Neural progenitor cell (in vitro differentiated cells): ENCODE measurements at regions not wholly inside any gene's neighbourhood (a gene's known extent, or its start where the extent isn't known, plus 50 kb on each side); places are given as distances from the start of the nearest gene placed in this dataset.

Experiments used
- DNase-seq: peaks from one replicate; pipeline ENCODE4 v3.0.0-alpha.2; 2016; ENCODE audit warnings: low spot score
- H2AFZ ChIP-seq: fragments of 200-600 bp; sonication (generic); replicated peaks from 2 replicates; pipeline ENCODE4 v1.6.1; 2016; ENCODE audit warnings: antibody characterized with exemption
- H3F3A ChIP-seq: fragments of 200-600 bp; sonication (generic); 2 replicates; pipeline ENCODE4 v1.6.1; 2016; ENCODE audit warnings: antibody characterized with exemption, low read depth
- H3K27ac ChIP-seq: fragments of 200-600 bp; sonication (generic); 2 replicates; pipeline ENCODE4 v1.5.1; 2016; ENCODE audit warnings: mild to moderate bottlenecking
- H3K27me3 ChIP-seq: fragments of 200-600 bp; sonication (generic); 2 replicates; pipeline ENCODE4 v1.6.1; 2016; ENCODE audit warnings: mild to moderate bottlenecking, moderate library complexity
- H3K36me3 ChIP-seq: fragments of 200-600 bp; sonication (generic); 2 replicates; pipeline ENCODE4 v1.5.1; 2016
- H3K4me1 ChIP-seq: fragments of 200-600 bp; sonication (generic); 2 replicates; pipeline ENCODE4 v1.6.1; 2016; ENCODE audit warnings: mixed run types
- H3K4me2 ChIP-seq: fragments of 200-600 bp; sonication (generic); 2 replicates; pipeline ENCODE4 v1.6.1; 2016
- H3K4me3 ChIP-seq: fragments of 200-600 bp; sonication (generic); 2 replicates; pipeline ENCODE4 v1.5.1; 2016
- H3K79me2 ChIP-seq: fragments of 200-600 bp; sonication (generic); 2 replicates; pipeline ENCODE4 v1.6.1; 2016; ENCODE audit warnings: low read depth
- H3K9ac ChIP-seq: fragments of 200-600 bp; sonication (generic); 2 replicates; pipeline ENCODE4 v1.6.1; 2016
- H3K9me3 ChIP-seq: fragments of 200-600 bp; sonication (generic); 2 replicates; pipeline ENCODE4 v1.5.1; 2016; ENCODE audit warnings: low read depth
- H4K20me1 ChIP-seq: fragments of 200-600 bp; sonication (generic); 2 replicates; pipeline ENCODE4 v1.6.1; 2016; ENCODE audit warnings: low read depth
- H3K27ac Mint-ChIP-seq: 3 replicates; pipeline ENCODE4 v1.8.0; 2021; ENCODE audit warnings: mixed read lengths
- H3K27me3 Mint-ChIP-seq: 2 replicates; pipeline ENCODE4 v1.8.0; 2022; ENCODE audit warnings: low read depth, mild to moderate bottlenecking, inconsistent platforms, moderate library complexity, mixed read lengths; ENCODE audit not compliant: insufficient read depth
- H3K36me3 Mint-ChIP-seq: 3 replicates; pipeline ENCODE4 v1.8.0; 2021; ENCODE audit warnings: mixed read lengths
- H3K4me1 Mint-ChIP-seq: 3 replicates; pipeline ENCODE4 v1.8.0; 2021; ENCODE audit warnings: mixed read lengths
- H3K4me3 Mint-ChIP-seq: 3 replicates; pipeline ENCODE4 v1.8.0; 2021; ENCODE audit warnings: mild to moderate bottlenecking, moderate library complexity, mixed read lengths
- H3K9me3 Mint-ChIP-seq: 3 replicates; pipeline ENCODE4 v1.8.0; 2020; ENCODE audit warnings: mixed read lengths
- EZH2 ChIP-seq: fragments of 200-600 bp; sonication (generic); IDR thresholded peaks from 2 replicates; pipeline ENCODE4 v1.6.1; 2017; ENCODE audit warnings: antibody characterized with exemption, mild to moderate bottlenecking, moderate library complexity
- EZH2phosphoT487 ChIP-seq: fragments of 200-600 bp; sonication (generic); IDR thresholded peaks from 2 replicates; pipeline ENCODE4 v1.6.1; 2017; ENCODE audit warnings: antibody characterized with exemption
- TF ChIP-seq, protein P1 (sequence below): fragments of 200-600 bp; sonication (generic); IDR thresholded peaks from 2 replicates; pipeline ENCODE4 v1.5.1; 2017; ENCODE audit warnings: antibody characterized with exemption, mild to moderate bottlenecking

GRCh38 chr1:164475834-164476233, 83.2 kb upstream of the PBX1 start:
- Histone ChIP-seq H3K4me2 (no peak overlapping the region), H3K4me3 (no peak overlapping the region), H2AFZ (no peak overlapping the region), H3K9me3 (no peaks in the 10 kb centered on the region), H4K20me1 (no peaks in the 10 kb centered on the region), H3K79me2 (no peaks in the 10 kb centered on the region), H3K36me3 (no peaks in the 10 kb centered on the region), H3K4me1 (no peaks in the 10 kb centered on the region), H3F3A (no peaks in the 10 kb centered on the region), H3K9ac (no peak overlapping the region), H3K27me3 (no peaks in the 10 kb centered on the region), H3K27ac (no peak overlapping the region)
- H3K4me1 Mint-ChIP-seq: no peaks in the 10 kb centered on the region
- no peaks in the 10 kb centered on the region for H3K9me3 Mint-ChIP-seq
- no peak overlapping the region for H3K27ac Mint-ChIP-seq
- no peak overlapping the region for H3K4me3 Mint-ChIP-seq
- no peak for DNase-seq
- no peaks in the 10 kb centered on the region for H3K36me3 Mint-ChIP-seq
- TF ChIP-seq, protein P1, sequence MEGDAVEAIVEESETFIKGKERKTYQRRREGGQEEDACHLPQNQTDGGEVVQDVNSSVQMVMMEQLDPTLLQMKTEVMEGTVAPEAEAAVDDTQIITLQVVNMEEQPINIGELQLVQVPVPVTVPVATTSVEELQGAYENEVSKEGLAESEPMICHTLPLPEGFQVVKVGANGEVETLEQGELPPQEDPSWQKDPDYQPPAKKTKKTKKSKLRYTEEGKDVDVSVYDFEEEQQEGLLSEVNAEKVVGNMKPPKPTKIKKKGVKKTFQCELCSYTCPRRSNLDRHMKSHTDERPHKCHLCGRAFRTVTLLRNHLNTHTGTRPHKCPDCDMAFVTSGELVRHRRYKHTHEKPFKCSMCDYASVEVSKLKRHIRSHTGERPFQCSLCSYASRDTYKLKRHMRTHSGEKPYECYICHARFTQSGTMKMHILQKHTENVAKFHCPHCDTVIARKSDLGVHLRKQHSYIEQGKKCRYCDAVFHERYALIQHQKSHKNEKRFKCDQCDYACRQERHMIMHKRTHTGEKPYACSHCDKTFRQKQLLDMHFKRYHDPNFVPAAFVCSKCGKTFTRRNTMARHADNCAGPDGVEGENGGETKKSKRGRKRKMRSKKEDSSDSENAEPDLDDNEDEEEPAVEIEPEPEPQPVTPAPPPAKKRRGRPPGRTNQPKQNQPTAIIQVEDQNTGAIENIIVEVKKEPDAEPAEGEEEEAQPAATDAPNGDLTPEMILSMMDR: no peak
- no peak for TF ChIP-seq EZH2phosphoT487
- no peak for TF ChIP-seq EZH2
- no peaks in the 10 kb centered on the region for H3K27me3 Mint-ChIP-seq

- Histone ChIP-seq H3K9ac (no peak overlapping the region), H3K27ac (no peak overlapping the region), H3K4me2 (no peak overlapping the region), H3K4me1 (no peaks in the 10 kb centered on the region), H3K27me3 (no peaks in the 10 kb centered on the region), H3K36me3 (no peaks in the 10 kb centered on the region), H4K20me1 (no peaks in the 10 kb centered on the region), H3F3A (no peaks in the 10 kb centered on the region), H2AFZ (no peak overlapping the region), H3K9me3 (no peaks in the 10 kb centered on the region), H3K79me2 (no peaks in the 10 kb centered on the region), H3K4me3 (no peak overlapping the region)
- no peak for DNase-seq
- Mint-ChIP-seq H3K27me3 (no peaks in the 10 kb centered on the region), H3K36me3 (no peaks in the 10 kb centered on the region), H3K9me3 (no peaks in the 10 kb centered on the region), H3K27ac (no peak overlapping the region), H3K4me3 (no peak overlapping the region), H3K4me1 (no peaks in the 10 kb centered on the region)
- TF ChIP-seq EZH2phosphoT487 (no peak), EZH2 (no peak)
- TF ChIP-seq, protein P1: no peak
These were observed 81.6 kb upstream of the PBX1 start for GRCh38 chr1:164477343-164477742.

- H3K79me2 ChIP-seq: no peaks in the 10 kb centered on the region
- no peaks in the 10 kb centered on the region for H3K4me1 ChIP-seq
- Mint-ChIP-seq H3K36me3 (no peaks in the 10 kb centered on the region), H3K9me3 (no peaks in the 10 kb centered on the region), H3K27me3 (no peaks in the 10 kb centered on the region), H3K4me3 (no peak overlapping the region), H3K4me1 (no peaks in the 10 kb centered on the region), H3K27ac (no peak overlapping the region)
- no peak overlapping the region for H3K9ac ChIP-seq
- H2AFZ ChIP-seq: no peak overlapping the region
- H3K9me3 ChIP-seq: no peaks in the 10 kb centered on the region
- TF ChIP-seq, protein P1: no peak
- no peak for TF ChIP-seq EZH2phosphoT487
- TF ChIP-seq EZH2: no peak
- H3K4me2 ChIP-seq: no peak overlapping the region
- H3K36me3 ChIP-seq: no peaks in the 10 kb centered on the region
- no peak overlapping the region for H3K27ac ChIP-seq
- H3K4me3 ChIP-seq: no peak overlapping the region
- DNase-seq: no peak
- no peaks in the 10 kb centered on the region for H4K20me1 ChIP-seq
- H3K27me3 ChIP-seq: no peaks in the 10 kb centered on the region
- H3F3A ChIP-seq: no peaks in the 10 kb centered on the region
These were observed 79.7 kb upstream of the PBX1 start for GRCh38 chr1:164479242-164479641.
